Panc1 (cell line): ENCODE measurements at regions not wholly inside any gene's neighbourhood (a gene's known extent, or its start where the extent isn't known, plus 50 kb on each side); places are given as distances from the start of the nearest gene placed in this dataset.

Experiments used
- CTCF ChIP-seq: fragments of 450-650 bp; IDR thresholded peaks from 2 replicates; pipeline ENCODE4 v1.5.1; 2017; ENCODE audit warnings: mild to moderate bottlenecking
- POLR2AphosphoS5 ChIP-seq: IDR thresholded peaks from 2 replicates; pipeline ENCODE4 v1.6.1; 2012; ENCODE audit warnings: mild to moderate bottlenecking, low read depth, low read length, moderate library complexity
- REST ChIP-seq, 2 experiments: IDR thresholded peaks; 2 replicates each; pipeline ENCODE4 v1.6.1; 2011 to 2012; ENCODE audit warnings: low read depth in 2 of 2, control low read depth in 1 of 2, low read length in 1 of 2, mild to moderate bottlenecking in 1 of 2, moderate library complexity in 1 of 2; ENCODE audit not compliant: insufficient read depth in 1 of 2
- SIN3A ChIP-seq: IDR thresholded peaks from 2 replicates; pipeline ENCODE4 v1.6.1; 2012; ENCODE audit warnings: low read depth, mild to moderate bottlenecking, low read length, moderate library complexity, borderline replicate concordance; ENCODE audit not compliant: insufficient read depth

GRCh38 chr9:134971696-134972095, 54.0 kb upstream of the FCN1 start:
- TF ChIP-seq CTCF (no peak), POLR2AphosphoS5 (no peak), REST (IDR thresholded peaks at IDR 0.05; ENCODE audit: insufficient read depth in 1 of 2, low read depth in 2 of 2, low read length in 1 of 2) (no peak), SIN3A (no peak)
